Lower lobe of right lung (tissue), 2 donors: ENCODE measurements at regions not wholly inside any gene's neighbourhood (a gene's known extent, or its start where the extent isn't known, plus 50 kb on each side); places are given as distances from the start of the nearest gene placed in this dataset.

Source experiments
- ATAC-seq, 2 donors: fragments of 200-7000 bp; cut with Tn5 transposase; one replicate each; pipeline ENCODE4 v1.9.1; 2020 to 2022; ENCODE audit warnings: mild to moderate bottlenecking in 2 of 2, moderate library complexity in 2 of 2
- DNase-seq: peaks from one replicate; pipeline ENCODE4 v3.0.0-alpha.2; 2020
- H3K27ac ChIP-seq: fragments of 200-600 bp; one replicate; pipeline ENCODE4 v1.8.0; 2022
- H3K27me3 ChIP-seq: fragments of 200-600 bp; one replicate; pipeline ENCODE4 v1.8.0; 2022; ENCODE audit warnings: low read depth
- H3K36me3 ChIP-seq: fragments of 200-600 bp; one replicate; pipeline ENCODE4 v1.8.0; 2022; ENCODE audit warnings: mild to moderate bottlenecking
- H3K4me1 ChIP-seq: fragments of 200-600 bp; one replicate; pipeline ENCODE4 v1.8.0; 2022
- H3K4me3 ChIP-seq: fragments of 200-600 bp; one replicate; pipeline ENCODE4 v1.8.0; 2022; ENCODE audit warnings: mild to moderate bottlenecking
- H3K9me3 ChIP-seq: fragments of 200-600 bp; one replicate; pipeline ENCODE4 v1.8.0; 2022
- CTCF ChIP-seq: fragments of 200-600 bp; IDR thresholded peaks from one replicate; pipeline ENCODE4 v1.8.0; 2022; ENCODE audit warnings: antibody characterized with exemption, mild to moderate bottlenecking
- intact Hi-C: fragments of 100-400 bp; cut with DNase I; formaldehyde crosslinking; loops from one replicate; pipeline ENCODE4 v1.11.0; 2022
- donor health status: DM: no; HTN: yes; CAD: no; lungs with severe emphysema.

GRCh38 chr5:87022415-87022814 is 245.3 kb upstream of the RASA1 start:
- H3K27me3 ChIP-seq = no peaks in the 10 kb centered on the region
- no peak overlapping the region for H3K4me3 ChIP-seq
- H3K36me3 ChIP-seq = no peaks in the 10 kb centered on the region
- intact Hi-C loops = no loop called here
- no peak overlapping the region for H3K27ac ChIP-seq
- no peaks in the 10 kb centered on the region for H3K9me3 ChIP-seq
- peaks cover 11% of the 10 kb centered on the region for H3K4me1 ChIP-seq
- DNase-seq (no peak), ATAC-seq (no peak)
- no peak for TF ChIP-seq CTCF

- H3K9me3 ChIP-seq = no peaks in the 10 kb centered on the region
- H3K36me3 ChIP-seq = no peaks in the 10 kb centered on the region
- ATAC-seq (no peak), DNase-seq (no peak)
- H3K27me3 ChIP-seq = no peaks in the 10 kb centered on the region
- no peak overlapping the region for H3K4me3 ChIP-seq
- intact Hi-C loops = no loop called here
- no peak overlapping the region for H3K27ac ChIP-seq
- no peak for TF ChIP-seq CTCF
- H3K4me1 ChIP-seq = no peaks in the 10 kb centered on the region
These were observed 240.1 kb upstream of the RASA1 start for GRCh38 chr5:87027570-87027969.

- H3K27ac ChIP-seq = no peak overlapping the region
- ATAC-seq (no peak), DNase-seq (no peak)
- no peak for TF ChIP-seq CTCF
- H3K9me3 ChIP-seq = no peaks in the 10 kb centered on the region
- no peaks in the 10 kb centered on the region for H3K4me1 ChIP-seq
- no peak overlapping the region for H3K4me3 ChIP-seq
- no peaks in the 10 kb centered on the region for H3K27me3 ChIP-seq
- H3K36me3 ChIP-seq = no peaks in the 10 kb centered on the region
- intact Hi-C loops = no loop called here
These were observed 237.7 kb upstream of the RASA1 start for GRCh38 chr5:87029951-87030350.

GRCh38 chr5:87030699-87031098 is 237.0 kb upstream of the RASA1 start:
- DNase-seq = no peak
- no peak for TF ChIP-seq CTCF
- Histone ChIP-seq H3K36me3 (no peaks in the 10 kb centered on the region), H3K9me3 (no peaks in the 10 kb centered on the region), H3K4me3 (no peak overlapping the region), H3K4me1 (no peaks in the 10 kb centered on the region), H3K27me3 (no peaks in the 10 kb centered on the region), H3K27ac (no peak overlapping the region)
- intact Hi-C loops = no loop called here
- ATAC-seq = no peak

- intact Hi-C loops = no loop called here
- H3K9me3 ChIP-seq = no peaks in the 10 kb centered on the region
- ATAC-seq (no peak), DNase-seq (no peak)
- no peaks in the 10 kb centered on the region for H3K36me3 ChIP-seq
- H3K27ac ChIP-seq = no peak overlapping the region
- no peak overlapping the region for H3K4me3 ChIP-seq
- TF ChIP-seq CTCF = no peak
- no peaks in the 10 kb centered on the region for H3K27me3 ChIP-seq
- H3K4me1 ChIP-seq = no peaks in the 10 kb centered on the region
These were observed 233.1 kb upstream of the RASA1 start for GRCh38 chr5:87034557-87034956.

- no peaks in the 10 kb centered on the region for H3K36me3 ChIP-seq
- no peaks in the 10 kb centered on the region for H3K4me1 ChIP-seq
- ATAC-seq (no peak), DNase-seq (no peak)
- no peak overlapping the region for H3K27ac ChIP-seq
- H3K9me3 ChIP-seq = no peaks in the 10 kb centered on the region
- H3K4me3 ChIP-seq = no peak overlapping the region
- intact Hi-C loops = no loop called here
- no peak for TF ChIP-seq CTCF
- H3K27me3 ChIP-seq = no peaks in the 10 kb centered on the region
These were observed 225.1 kb upstream of the RASA1 start for GRCh38 chr5:87042554-87042953.
